ENCODE measurements at regions not wholly inside any gene's neighbourhood (a gene's known extent, or its start where the extent isn't known, plus 50 kb on each side); places are given as distances from the start of the nearest gene placed in this dataset.

DNA sequence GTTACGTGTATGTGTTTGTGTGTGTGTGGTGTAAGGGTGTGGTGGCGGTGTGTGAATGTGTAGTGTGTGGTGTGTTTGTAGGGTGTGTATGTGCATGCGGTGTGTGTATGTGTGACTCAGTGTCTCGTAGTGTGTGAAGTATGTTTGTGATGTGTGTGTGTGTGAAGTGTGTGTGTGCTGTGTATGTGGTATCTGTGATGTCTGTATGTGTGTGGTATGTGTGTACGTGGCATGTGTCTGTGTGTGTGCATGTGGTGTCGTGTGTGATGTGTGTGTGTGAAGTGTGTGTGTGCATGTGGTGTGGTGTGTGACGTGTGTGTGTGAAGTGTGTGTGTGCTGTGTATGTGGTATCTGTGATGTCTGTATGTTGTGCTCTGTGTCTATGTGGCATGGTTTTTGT is 339.4 kb downstream of the MTRR start:
- Histone ChIP-seq H3K9me3 (no peaks in the 10 kb centered on the region), H3K27me3 (replicated peaks; ENCODE audit: insufficient read depth) (no peaks in the 10 kb centered on the region), H3K36me3 (no peaks in the 10 kb centered on the region), H3K4me3 (no peak overlapping the region), H3K27ac (no peak overlapping the region), H3K4me1 (ENCODE audit: control insufficient read depth in 1 of 2, low read depth in 2 of 2) (no peaks in the 10 kb centered on the region)
- no peak for ATAC-seq (ENCODE audit: insufficient number of reproducible peaks, low FRiP score, low read depth)
- DNase-seq (ENCODE audit: low spot score) = no peak
- TF ChIP-seq, protein P1, sequence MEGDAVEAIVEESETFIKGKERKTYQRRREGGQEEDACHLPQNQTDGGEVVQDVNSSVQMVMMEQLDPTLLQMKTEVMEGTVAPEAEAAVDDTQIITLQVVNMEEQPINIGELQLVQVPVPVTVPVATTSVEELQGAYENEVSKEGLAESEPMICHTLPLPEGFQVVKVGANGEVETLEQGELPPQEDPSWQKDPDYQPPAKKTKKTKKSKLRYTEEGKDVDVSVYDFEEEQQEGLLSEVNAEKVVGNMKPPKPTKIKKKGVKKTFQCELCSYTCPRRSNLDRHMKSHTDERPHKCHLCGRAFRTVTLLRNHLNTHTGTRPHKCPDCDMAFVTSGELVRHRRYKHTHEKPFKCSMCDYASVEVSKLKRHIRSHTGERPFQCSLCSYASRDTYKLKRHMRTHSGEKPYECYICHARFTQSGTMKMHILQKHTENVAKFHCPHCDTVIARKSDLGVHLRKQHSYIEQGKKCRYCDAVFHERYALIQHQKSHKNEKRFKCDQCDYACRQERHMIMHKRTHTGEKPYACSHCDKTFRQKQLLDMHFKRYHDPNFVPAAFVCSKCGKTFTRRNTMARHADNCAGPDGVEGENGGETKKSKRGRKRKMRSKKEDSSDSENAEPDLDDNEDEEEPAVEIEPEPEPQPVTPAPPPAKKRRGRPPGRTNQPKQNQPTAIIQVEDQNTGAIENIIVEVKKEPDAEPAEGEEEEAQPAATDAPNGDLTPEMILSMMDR (IDR thresholded peaks at IDR 0.05) = no peak

DNA sequence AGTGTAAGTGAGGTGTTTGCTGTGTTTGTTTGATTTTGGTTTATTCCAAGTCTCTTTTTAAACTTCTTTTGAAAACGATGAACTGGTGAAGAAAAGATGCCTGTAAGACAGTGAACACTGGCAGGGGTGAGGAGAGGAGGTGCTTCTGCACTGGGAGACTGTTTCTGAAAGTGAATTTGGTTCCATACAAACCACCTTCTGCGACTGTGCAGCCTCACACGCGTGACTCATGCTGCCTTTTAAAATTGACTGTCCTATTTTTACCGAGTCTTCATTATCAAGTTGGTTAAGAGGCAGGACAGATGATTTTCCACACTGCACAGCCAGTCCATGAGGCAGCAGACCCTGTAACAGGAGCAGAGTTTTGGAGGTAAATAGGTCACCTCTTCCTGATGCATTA is 340.6 kb downstream of the MTRR start:
- H3K9me3 ChIP-seq = no peaks in the 10 kb centered on the region
- no peak overlapping the region for H3K4me3 ChIP-seq
- H3K36me3 ChIP-seq = no peaks in the 10 kb centered on the region
- H3K4me1 ChIP-seq (ENCODE audit: control insufficient read depth in 1 of 2, low read depth in 2 of 2) = no peaks in the 10 kb centered on the region
- no peaks in the 10 kb centered on the region for H3K27me3 ChIP-seq (replicated peaks; ENCODE audit: insufficient read depth)
- no peak overlapping the region for H3K27ac ChIP-seq
- no peak for ATAC-seq (ENCODE audit: insufficient number of reproducible peaks, low FRiP score, low read depth)
- DNase-seq (ENCODE audit: low spot score) = no peak
- TF ChIP-seq, protein P1 (IDR thresholded peaks at IDR 0.05) = no peak

DNA sequence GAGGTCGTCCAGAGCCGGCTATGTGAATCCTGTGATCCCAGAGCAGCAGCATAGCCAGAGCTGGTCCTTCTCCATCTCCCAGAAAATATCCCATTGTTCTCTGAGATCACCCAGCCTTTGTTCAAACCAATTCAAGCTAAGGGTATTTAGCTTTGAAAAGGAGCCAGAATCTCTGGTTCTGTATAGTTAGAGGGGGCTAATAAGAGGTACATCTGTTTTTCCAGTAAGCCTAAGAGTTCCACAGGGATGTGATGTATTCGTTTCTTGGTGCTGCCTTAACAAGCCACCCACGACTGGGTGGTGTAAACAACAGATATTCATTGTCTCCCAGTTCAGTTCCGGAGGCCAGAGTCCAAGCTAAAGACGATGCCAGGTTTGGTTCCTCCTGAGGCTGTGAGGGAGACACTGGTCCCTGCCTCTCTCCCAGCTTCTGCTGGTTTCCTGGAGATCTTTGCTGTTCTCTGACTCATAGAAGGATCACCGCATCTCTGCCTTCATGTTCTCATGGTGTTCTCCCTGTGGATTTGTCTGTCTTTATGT is 344.8 kb downstream of the MTRR start:
- Histone ChIP-seq H3K9me3 (no peaks in the 10 kb centered on the region), H3K27ac (no peak overlapping the region), H3K4me3 (no peak overlapping the region), H3K36me3 (no peaks in the 10 kb centered on the region), H3K27me3 (replicated peaks; ENCODE audit: insufficient read depth) (no peaks in the 10 kb centered on the region), H3K4me1 (ENCODE audit: control insufficient read depth in 1 of 2, low read depth in 2 of 2) (no peaks in the 10 kb centered on the region)
- TF ChIP-seq, protein P1 (IDR thresholded peaks at IDR 0.05) = no peak
- no peak for DNase-seq (ENCODE audit: low spot score)
- ATAC-seq (ENCODE audit: insufficient number of reproducible peaks, low FRiP score, low read depth) = no peak

DNA sequence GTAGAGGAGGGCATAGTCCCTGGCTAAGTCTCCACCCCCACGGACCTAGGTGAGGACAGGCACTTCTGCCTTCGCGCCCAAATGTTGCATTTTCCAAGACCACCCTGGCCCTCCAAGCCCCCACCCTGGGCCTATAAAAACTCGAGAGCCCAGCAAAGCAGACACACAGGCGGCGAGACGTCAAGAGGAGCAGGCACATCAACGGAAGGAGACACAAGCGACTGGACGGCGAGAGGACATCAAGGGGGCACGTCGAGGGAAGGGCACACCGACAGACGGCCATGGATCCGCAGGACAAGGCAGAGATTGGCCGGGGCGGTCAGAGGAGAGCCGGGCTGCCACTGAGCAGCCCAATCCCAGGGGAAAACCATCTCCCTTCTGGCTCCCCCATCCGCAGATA is 348.0 kb downstream of the MTRR start:
- TF ChIP-seq, protein P1 (IDR thresholded peaks at IDR 0.05) = no peak
- no peaks in the 10 kb centered on the region for H3K4me1 ChIP-seq (ENCODE audit: control insufficient read depth in 1 of 2, low read depth in 2 of 2)
- H3K27ac ChIP-seq = no peak overlapping the region
- no peak for ATAC-seq (ENCODE audit: insufficient number of reproducible peaks, low FRiP score, low read depth)
- H3K4me3 ChIP-seq = no peak overlapping the region
- no peaks in the 10 kb centered on the region for H3K27me3 ChIP-seq (replicated peaks; ENCODE audit: insufficient read depth)
- DNase-seq (ENCODE audit: low spot score) = no peak
- no peaks in the 10 kb centered on the region for H3K9me3 ChIP-seq
- no peaks in the 10 kb centered on the region for H3K36me3 ChIP-seq

DNA sequence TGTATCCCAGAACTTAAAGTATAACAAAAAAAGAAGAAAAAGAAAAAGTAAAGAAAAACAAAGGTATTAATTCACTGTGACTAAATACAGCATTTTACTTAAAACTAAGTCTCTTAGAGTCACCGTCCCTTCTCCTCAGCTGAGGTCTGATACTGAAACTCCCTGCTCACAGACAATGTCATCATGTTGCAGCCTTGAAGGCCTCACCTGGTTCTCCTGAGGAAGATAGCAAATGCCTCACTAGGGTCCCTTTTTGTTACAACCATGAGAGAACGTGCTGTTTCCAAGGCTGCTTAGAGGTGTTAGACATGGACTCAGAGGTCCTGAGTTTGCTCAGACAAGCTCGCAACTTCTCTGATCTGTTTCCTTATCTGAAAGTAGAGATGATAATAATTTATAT is 357.2 kb downstream of the MTRR start:
- H3K36me3 ChIP-seq = no peaks in the 10 kb centered on the region
- H3K27ac ChIP-seq = no peak overlapping the region
- no peaks in the 10 kb centered on the region for H3K9me3 ChIP-seq
- H3K27me3 ChIP-seq (replicated peaks; ENCODE audit: insufficient read depth) = no peaks in the 10 kb centered on the region
- DNase-seq (ENCODE audit: low spot score) (no peak), ATAC-seq (ENCODE audit: insufficient number of reproducible peaks, low FRiP score, low read depth) (no peak)
- H3K4me1 ChIP-seq (ENCODE audit: control insufficient read depth in 1 of 2, low read depth in 2 of 2) = no peaks in the 10 kb centered on the region
- no peak overlapping the region for H3K4me3 ChIP-seq
- TF ChIP-seq, protein P1 (IDR thresholded peaks at IDR 0.05) = no peak

Data from thoracic aorta (tissue), 2 donors.